Stomach (tissue), 8 donors: ENCODE measurements at regions not wholly inside any gene's neighbourhood (a gene's known extent, or its start where the extent isn't known, plus 50 kb on each side); places are given as distances from the start of the nearest gene placed in this dataset.
"Not testable (repeated sequence)": the region's sequence is repeated elsewhere in the genome, so short reads cannot be mapped to it uniquely, and the experiment has no call there.

Experiments
- DNase-seq, 2 donors: peaks; one replicate each; pipeline versions ENCODE4 v3.0.0 to v3.0.0-alpha.2; 2013 to 2019
- H3K27ac ChIP-seq, 5 donors: fragments of 200-600 bp in 4 of 5; sonication (generic) in 4 of 5; one replicate each; pipeline ENCODE4 v1.5.1; 2013 to 2019; ENCODE audit warnings: mild to moderate bottlenecking in 1 of 5, moderate library complexity in 1 of 5
- H3K27me3 ChIP-seq, 3 donors: fragments of 200-600 bp; sonication (generic); one replicate each; pipeline ENCODE4 v1.5.1; 2017 to 2019; ENCODE audit warnings: mixed run types in 1 of 3
- H3K36me3 ChIP-seq, 4 donors: fragments of 200-600 bp; sonication (generic); 1 replicate in 3 of 4; 2 replicates in 1 of 4; pipeline ENCODE4 v1.5.1; 2016 to 2019
- H3K4me1 ChIP-seq, 4 donors: fragments of 200-600 bp; sonication (generic); one replicate each; pipeline ENCODE4 v1.5.1; 2016 to 2019
- H3K4me3 ChIP-seq, 4 donors: fragments of 200-600 bp; sonication (generic) in 3 of 4; one replicate each; pipeline ENCODE4 v1.5.1; 2016 to 2019; ENCODE audit warnings: mild to moderate bottlenecking in 1 of 4
- H3K9me3 ChIP-seq, 4 donors: fragments of 200-600 bp; sonication (generic); one replicate each; pipeline ENCODE4 v1.5.1; 2016 to 2019
- EP300 ChIP-seq: sonication (generic); formaldehyde crosslinking; IDR thresholded peaks from one replicate; pipeline ENCODE4 v1.6.1; 2017; ENCODE audit warnings: antibody characterized with exemption
- POLR2A ChIP-seq, 4 donors: fragments of 450-650 bp; IDR thresholded peaks; one replicate each; pipeline ENCODE4 v1.6.1; 2016; ENCODE audit warnings: antibody characterized with exemption in 4 of 4, control low read depth in 2 of 4, mild to moderate bottlenecking in 1 of 4, moderate library complexity in 1 of 4
- POLR2AphosphoS5 ChIP-seq, 3 donors: sonication (generic); formaldehyde crosslinking; IDR thresholded peaks; one replicate each; pipeline ENCODE4 v1.6.1; 2016; ENCODE audit warnings: antibody characterized with exemption in 3 of 3
- WGBS, 5 donors: extraction: QIAGEN DNeasy Blood & Tissue Kit in 3 of 5; methylation state at CpG; one replicate each; pipeline versions ENCODE4 v1.1.5 to v1.1.7; 2013 to 2018; 5-methylcytosine and 5-hydroxymethylcytosine counted together
- intact Hi-C: fragments of 100-400 bp; cut with DNase I; formaldehyde crosslinking; loops from one replicate; pipeline ENCODE4 v1.15.1; 2023; ENCODE audit warnings: low total_unique reads
- TF ChIP-seq, protein P1 (sequence below), 7 experiments: fragments of 450-650 bp in 4 of 7; fragments of 200-600 bp in 3 of 7; sonication (generic) in 3 of 7; IDR thresholded peaks; one replicate each; pipeline ENCODE4 v1.5.1; 2016 to 2019; ENCODE audit warnings: antibody characterized with exemption in 7 of 7, control low read depth in 2 of 7, mild to moderate bottlenecking in 1 of 7
- donor health status: healthy with polysubstance abuse.
- donor health status: Bipolar disorder and iron deficiency.
- donor health status: healthy.

GRCh38 chr6:5893295-5893694, 113.4 kb downstream of the NRN1 start:
- WGBS, 5 donors = 80 to 97% (median 92%) methylated on average over 1 to 4 of the region's 4 CpGs

DNA sequence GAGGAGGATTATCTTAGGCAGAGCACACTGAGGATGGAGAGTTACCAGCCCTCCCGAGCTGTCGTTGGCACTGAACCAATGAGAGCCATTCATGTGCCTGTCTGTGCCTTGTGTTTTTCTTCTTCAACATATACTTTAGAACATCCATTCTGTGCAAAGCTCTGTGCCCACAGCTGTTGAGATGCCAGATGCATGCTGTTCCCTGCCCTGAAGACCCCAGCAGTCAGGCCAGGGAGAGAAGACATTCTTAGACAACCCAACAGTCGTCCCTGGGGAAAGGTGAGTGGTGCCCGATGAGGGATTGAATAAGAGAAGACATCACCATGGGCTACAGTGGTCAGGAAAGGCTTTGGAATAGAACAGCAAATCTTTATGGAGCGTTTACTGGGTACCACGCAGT, 114.1 kb downstream of the NRN1 start:
- WGBS, 5 donors = 80 to 94% (median 88%) methylated on average over 6 of the region's 6 CpGs
- no peak for DNase-seq
- Histone ChIP-seq H3K9me3 (no peaks in the 10 kb centered on the region), H3K27me3 (no peaks in the 10 kb centered on the region), H3K36me3 (no peaks in the 10 kb centered on the region), H3K4me1 (no peaks in the 10 kb centered on the region), H3K4me3 (peak overlapping the region in 1 of 4 donors; percentile 28), H3K27ac (peak overlapping the region in 2 of 5 donors; percentile 10 to 17)
- intact Hi-C loops = no loop called here
- TF ChIP-seq POLR2AphosphoS5 (IDR thresholded peaks at IDR 0.05) = no peak

More at GRCh38 chr6:5893295-5893694, 113.4 kb downstream of the NRN1 start:
- no peak for DNase-seq
- intact Hi-C loops = no loop called here
- no peaks in the 10 kb centered on the region for H3K36me3 ChIP-seq
- H3K4me1 ChIP-seq = no peaks in the 10 kb centered on the region
- H3K9me3 ChIP-seq = no peaks in the 10 kb centered on the region
- H3K4me3 ChIP-seq = no peak overlapping the region
- no peak overlapping the region for H3K27ac ChIP-seq
- no peaks in the 10 kb centered on the region for H3K27me3 ChIP-seq
- TF ChIP-seq, protein P1, sequence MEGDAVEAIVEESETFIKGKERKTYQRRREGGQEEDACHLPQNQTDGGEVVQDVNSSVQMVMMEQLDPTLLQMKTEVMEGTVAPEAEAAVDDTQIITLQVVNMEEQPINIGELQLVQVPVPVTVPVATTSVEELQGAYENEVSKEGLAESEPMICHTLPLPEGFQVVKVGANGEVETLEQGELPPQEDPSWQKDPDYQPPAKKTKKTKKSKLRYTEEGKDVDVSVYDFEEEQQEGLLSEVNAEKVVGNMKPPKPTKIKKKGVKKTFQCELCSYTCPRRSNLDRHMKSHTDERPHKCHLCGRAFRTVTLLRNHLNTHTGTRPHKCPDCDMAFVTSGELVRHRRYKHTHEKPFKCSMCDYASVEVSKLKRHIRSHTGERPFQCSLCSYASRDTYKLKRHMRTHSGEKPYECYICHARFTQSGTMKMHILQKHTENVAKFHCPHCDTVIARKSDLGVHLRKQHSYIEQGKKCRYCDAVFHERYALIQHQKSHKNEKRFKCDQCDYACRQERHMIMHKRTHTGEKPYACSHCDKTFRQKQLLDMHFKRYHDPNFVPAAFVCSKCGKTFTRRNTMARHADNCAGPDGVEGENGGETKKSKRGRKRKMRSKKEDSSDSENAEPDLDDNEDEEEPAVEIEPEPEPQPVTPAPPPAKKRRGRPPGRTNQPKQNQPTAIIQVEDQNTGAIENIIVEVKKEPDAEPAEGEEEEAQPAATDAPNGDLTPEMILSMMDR (IDR thresholded peaks at IDR 0.05) = no peak
- TF ChIP-seq POLR2A (IDR thresholded peaks at IDR 0.05) (no peak), EP300 (no peak)

DNA sequence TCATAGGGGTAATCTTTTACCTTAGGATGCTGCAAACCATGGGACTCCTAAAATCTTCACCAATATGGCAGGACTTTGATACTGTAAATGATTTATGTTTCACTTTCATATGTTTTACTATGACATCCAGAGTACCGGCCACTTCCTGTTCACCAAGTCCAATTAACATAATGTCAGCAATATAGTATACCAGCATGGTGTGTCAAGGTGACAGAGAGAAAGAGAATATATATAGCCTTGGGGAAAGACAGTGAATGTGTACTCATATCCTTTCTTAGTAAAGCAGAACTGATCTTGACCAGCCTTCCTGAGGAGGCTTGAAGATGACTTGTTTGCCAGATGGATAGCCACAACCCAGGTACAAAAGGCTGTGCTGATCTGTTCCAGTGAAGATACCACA, 127.9 kb downstream of the NRN1 start:
- H3K27ac ChIP-seq = no peak overlapping the region
- no peaks in the 10 kb centered on the region for H3K36me3 ChIP-seq
- TF ChIP-seq POLR2A (IDR thresholded peaks at IDR 0.05) (no peak), POLR2AphosphoS5 (IDR thresholded peaks at IDR 0.05) (no peak), EP300 (no peak)
- TF ChIP-seq, protein P1 (IDR thresholded peaks at IDR 0.05) = no peak
- intact Hi-C loops = no loop called here
- no peaks in the 10 kb centered on the region for H3K4me1 ChIP-seq
- 79 to 95% (median 88%) methylated on average over 1 of the region's 1 CpG for WGBS, 5 donors
- no peaks in the 10 kb centered on the region for H3K27me3 ChIP-seq
- no peak for DNase-seq
- no peaks in the 10 kb centered on the region for H3K9me3 ChIP-seq
- H3K4me3 ChIP-seq = no peak overlapping the region

DNA sequence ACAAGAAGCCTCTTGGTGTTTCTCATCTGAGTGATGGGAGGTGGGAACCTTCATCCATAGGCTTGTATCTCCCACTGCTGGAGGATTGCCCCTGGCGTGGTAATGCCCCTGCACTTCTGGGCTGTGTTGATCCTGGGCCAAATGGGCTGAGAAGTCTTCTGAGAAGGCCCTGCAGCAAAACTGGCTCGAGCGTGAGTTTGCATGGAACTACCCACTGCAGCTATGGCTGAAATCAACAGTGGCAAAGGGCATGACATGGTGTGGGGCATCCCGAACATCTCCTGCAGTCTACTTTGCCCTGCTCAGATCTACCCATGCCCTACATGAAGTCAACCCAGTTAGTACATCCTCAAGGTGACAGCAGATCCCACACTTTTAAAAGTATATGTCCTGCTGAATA, 130.6 kb downstream of the NRN1 start:
- TF ChIP-seq EP300 = no peak
- TF ChIP-seq, protein P1 (IDR thresholded peaks at IDR 0.05) = no peak
- TF ChIP-seq POLR2AphosphoS5 (IDR thresholded peaks at IDR 0.05) = no peak
- TF ChIP-seq POLR2A (IDR thresholded peaks at IDR 0.05) = no peak
- WGBS, 5 donors = 81 to 93% (median 84%) methylated on average over 4 of the region's 4 CpGs
- Histone ChIP-seq H3K27me3 (no peaks in the 10 kb centered on the region), H3K4me3 (no peak overlapping the region), H3K27ac (no peak overlapping the region), H3K4me1 (no peaks in the 10 kb centered on the region), H3K9me3 (peaks cover 0 to 13% (median 0%) of the 10 kb centered on the region in 4 donors), H3K36me3 (no peaks in the 10 kb centered on the region)
- intact Hi-C loops = no loop called here
- DNase-seq = no peak

DNA sequence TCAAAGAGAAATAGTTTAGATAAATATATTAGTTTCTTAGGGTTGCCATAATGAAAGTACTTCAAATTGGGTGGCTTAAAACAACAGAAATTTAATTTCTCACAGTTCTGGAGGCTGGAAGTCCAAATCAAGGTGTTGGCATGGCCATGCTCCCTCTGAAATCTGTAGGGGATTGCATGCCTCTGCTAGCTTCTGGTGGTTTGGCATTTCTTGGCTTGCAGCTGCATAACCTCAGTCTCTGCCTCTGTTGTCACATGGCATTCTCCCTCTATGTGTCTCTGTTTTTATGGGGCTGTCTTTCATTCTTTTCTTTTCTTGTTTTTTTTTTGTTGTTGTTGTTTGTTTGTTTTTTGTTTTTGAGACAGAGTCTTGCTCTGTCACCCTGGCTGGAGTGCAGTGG, 132.7 kb downstream of the NRN1 start:
- H3K27me3 ChIP-seq, DNase-seq, H3K36me3 ChIP-seq, intact Hi-C loops, H3K27ac ChIP-seq, H3K4me3 ChIP-seq, H3K4me1 ChIP-seq: not testable (repeated sequence)
- H3K9me3 ChIP-seq = peaks cover 0 to 26% (median 0%) of the 10 kb centered on the region in 4 donors
